IMR-90 (cell line): ENCODE measurements at regions not wholly inside any gene's neighbourhood (a gene's known extent, or its start where the extent isn't known, plus 50 kb on each side); places are given as distances from the start of the nearest gene placed in this dataset.

ENCODE experiments used
- ATAC-seq: fragments of 200-7000 bp; cut with Tn5 transposase; 2 replicates; pipeline ENCODE4 v1.9.1; 2020; ENCODE audit warnings: low read depth, mild to moderate bottlenecking, moderate library complexity
- BruUV-seq: library from RNA; stranded (reverse); fragments of 400-500 nt; replicated peaks from 2 replicates; lab custom pipeline; 2021; lab: Mats Ljungman, UMichigan
- CTCF ChIA-PET: fragments of 300-600 bp; formaldehyde crosslinking; extraction: SDS; loops from one replicate; lab custom pipeline; 2021; ENCODE audit warnings: antibody characterized with exemption; lab: Yijun Ruan, JAX
- POLR2A ChIA-PET: fragments of 300-600 bp; sonication (Branson Sonifier 250); formaldehyde crosslinking; loops from one replicate; lab custom pipeline; 2022; ENCODE audit warnings: antibody characterized with exemption; ENCODE audit not compliant: unreplicated experiment; lab: Charles Lee
- DNase-seq: peaks from one replicate; pipeline ENCODE4 v3.0.0; 2013
- H2AFZ ChIP-seq: replicated peaks from 2 replicates; pipeline ENCODE3; 2013; ENCODE audit warnings: low read length, mild to moderate bottlenecking; ENCODE audit not compliant: poor library complexity
- H2AK5ac ChIP-seq: 2 replicates; pipeline ENCODE4 v1.6.1; 2013; ENCODE audit warnings: low read depth, low read length, inconsistent platforms
- H2AK9ac ChIP-seq: replicated peaks from 2 replicates; pipeline ENCODE3; 2013; ENCODE audit warnings: mild to moderate bottlenecking, low read depth, low read length, moderate library complexity; ENCODE audit not compliant: poor library complexity
- H2BK120ac ChIP-seq: 2 replicates; pipeline ENCODE4 v1.6.1; 2013; ENCODE audit warnings: low read depth, low read length, inconsistent platforms
- H2BK15ac ChIP-seq: 3 replicates; pipeline ENCODE4 v1.6.1; 2013; ENCODE audit warnings: low read depth, low read length, inconsistent platforms
- H2BK20ac ChIP-seq: 2 replicates; pipeline ENCODE4 v1.6.1; 2013; ENCODE audit warnings: low read depth, mild to moderate bottlenecking, inconsistent platforms, low read length, moderate library complexity
- H2BK5ac ChIP-seq: 2 replicates; pipeline ENCODE4 v1.6.1; 2013; ENCODE audit warnings: mild to moderate bottlenecking, low read depth, low read length, inconsistent platforms; ENCODE audit not compliant: poor library complexity, severe bottlenecking
- H3K14ac ChIP-seq: replicated peaks from 2 replicates; pipeline ENCODE4 v1.6.1; 2013; ENCODE audit warnings: low read depth, low read length, inconsistent platforms
- H3K18ac ChIP-seq: 2 replicates; pipeline ENCODE4 v1.6.1; 2013; ENCODE audit warnings: low read depth, low read length, control low read depth
- H3K23ac ChIP-seq: 2 replicates; pipeline ENCODE4 v1.6.1; 2013; ENCODE audit warnings: low read depth, low read length, inconsistent platforms
- H3K27ac ChIP-seq: 2 replicates; pipeline ENCODE4 v1.5.1; 2013; ENCODE audit warnings: mild to moderate bottlenecking, control low read depth, low read length; ENCODE audit not compliant: insufficient read depth
- H3K27me3 ChIP-seq: 2 replicates; pipeline ENCODE4 v1.6.1; 2013; ENCODE audit warnings: low read length; ENCODE audit not compliant: control insufficient read depth, insufficient read depth
- H3K36me3 ChIP-seq: 2 replicates; pipeline ENCODE4 v1.6.1; 2013; ENCODE audit warnings: low read length, mixed read lengths; ENCODE audit not compliant: control insufficient read depth, insufficient read depth
- H3K4ac ChIP-seq: 2 replicates; pipeline ENCODE4 v1.6.1; 2013; ENCODE audit warnings: low read depth, low read length, inconsistent platforms
- H3K4me1 ChIP-seq: 2 replicates; pipeline ENCODE4 v1.6.1; 2013; ENCODE audit warnings: low read length, mixed read lengths; ENCODE audit not compliant: control insufficient read depth, insufficient read depth
- H3K4me2 ChIP-seq: 2 replicates; pipeline ENCODE4 v1.6.1; 2013; ENCODE audit warnings: low read depth, mild to moderate bottlenecking, control low read depth, low read length, moderate library complexity
- H3K4me3 ChIP-seq: 2 replicates; pipeline ENCODE4 v1.5.1; 2013; ENCODE audit warnings: low read depth, mild to moderate bottlenecking, control low read depth, low read length, moderate library complexity; ENCODE audit not compliant: insufficient read depth
- H3K56ac ChIP-seq: 2 replicates; pipeline ENCODE4 v1.6.1; 2013; ENCODE audit warnings: low read length, inconsistent platforms; ENCODE audit not compliant: insufficient read depth; ENCODE audit errors: extremely low read depth
- H3K79me1 ChIP-seq, 2 experiments: 2 replicates each; pipeline ENCODE4 v1.6.1; 2013; ENCODE audit warnings: low read length in 2 of 2, inconsistent platforms in 1 of 2, low read depth in 1 of 2
- H3K9ac ChIP-seq: 2 replicates; pipeline ENCODE4 v1.6.1; 2013; ENCODE audit warnings: low read depth, low read length, control low read depth
- H3K9me1 ChIP-seq: 2 replicates; pipeline ENCODE4 v1.6.1; 2013; ENCODE audit warnings: low read length, inconsistent platforms; ENCODE audit not compliant: insufficient read depth
- H3K9me3 ChIP-seq: 2 replicates; pipeline ENCODE4 v1.6.1; 2013; ENCODE audit warnings: low read length; ENCODE audit not compliant: control insufficient read depth, insufficient read depth
- H4K20me1 ChIP-seq: 2 replicates; pipeline ENCODE4 v1.6.1; 2013; ENCODE audit warnings: low read length, inconsistent platforms; ENCODE audit not compliant: insufficient read depth
- H4K5ac ChIP-seq: 2 replicates; pipeline ENCODE4 v1.6.1; 2013; ENCODE audit warnings: mild to moderate bottlenecking, low read depth, low read length, control low read depth
- H4K8ac ChIP-seq, 2 experiments: 2 replicates each; pipeline ENCODE4 v1.6.1; 2013; ENCODE audit warnings: low read depth in 2 of 2, low read length in 2 of 2, control low read depth in 1 of 2, inconsistent platforms in 1 of 2
- H4K91ac ChIP-seq: 2 replicates; pipeline ENCODE4 v1.6.1; 2013; ENCODE audit warnings: low read depth, low read length, inconsistent platforms; ENCODE audit not compliant: insufficient read depth
- BHLHE40 ChIP-seq: fragments of 150-350 bp; IDR thresholded peaks from 2 replicates; pipeline ENCODE4 v1.6.1; 2016; ENCODE audit warnings: mild to moderate bottlenecking, low read depth, low read length
- CEBPB ChIP-seq: IDR thresholded peaks from 2 replicates; pipeline ENCODE4 v1.6.1; 2012; ENCODE audit warnings: low read depth, low read length, improper control_type of control experiment
- CHD1 ChIP-seq: IDR thresholded peaks from 2 replicates; pipeline ENCODE4 v1.6.1; 2012; ENCODE audit warnings: low read depth, low read length, improper control_type of control experiment
- CTCF ChIP-seq: conservative IDR thresholded peaks from 2 replicates; pipeline ENCODE4 v1.5.1; 2012; ENCODE audit warnings: mild to moderate bottlenecking, low read depth, low read length, improper control_type of control experiment
- ELK1 ChIP-seq: fragments of 150-350 bp; IDR thresholded peaks from 2 replicates; pipeline ENCODE4 v1.6.1; 2016; ENCODE audit warnings: low read depth, mild to moderate bottlenecking, low read length, moderate library complexity, borderline replicate concordance
- FOS ChIP-seq: fragments of 150-350 bp; IDR thresholded peaks from 2 replicates; pipeline ENCODE4 v1.6.1; 2016; ENCODE audit warnings: low read depth, low read length
- MXI1 ChIP-seq: IDR thresholded peaks from 2 replicates; pipeline ENCODE4 v1.6.1; 2012; ENCODE audit warnings: low read depth, mild to moderate bottlenecking, low read length, moderate library complexity, borderline replicate concordance
- POLR2A ChIP-seq: IDR thresholded peaks from 2 replicates; pipeline ENCODE4 v1.6.1; 2012; ENCODE audit warnings: mild to moderate bottlenecking, low read depth, low read length
- RAD21 ChIP-seq: IDR thresholded peaks from 2 replicates; pipeline ENCODE4 v1.6.1; 2012; ENCODE audit warnings: low read length, improper control_type of control experiment
- RCOR1 ChIP-seq: IDR thresholded peaks from 2 replicates; pipeline ENCODE4 v1.6.1; 2012; ENCODE audit warnings: mild to moderate bottlenecking, low read length, improper control_type of control experiment; ENCODE audit not compliant: insufficient replicate concordance
- RFX5 ChIP-seq: IDR thresholded peaks from 2 replicates; pipeline ENCODE4 v1.8.0; 2012; ENCODE audit warnings: low read depth, mild to moderate bottlenecking, low read length, moderate library complexity
- USF2 ChIP-seq: fragments of 150-350 bp; IDR thresholded peaks from 2 replicates; pipeline ENCODE4 v1.6.1; 2017; ENCODE audit warnings: mild to moderate bottlenecking, antibody characterized with exemption, low read length, low read depth
- WGBS, 2 experiments: methylation state at CpG; one replicate each; pipeline versions ENCODE4 v1.1.5 to v1.1.7; 2013; ENCODE audit warnings: missing lambda C conversion rate in 2 of 2; ENCODE audit not compliant: insufficient read length in 1 of 2; ENCODE audit errors: extremely low coverage in 2 of 2; 5-methylcytosine and 5-hydroxymethylcytosine counted together
- dilution Hi-C: fragments of 300-500 bp; cut with HindIII; formaldehyde crosslinking; loops from one replicate; pipeline ENCODE4 v1.14.3; 2018; ENCODE audit warnings: low sequenced_read_pairs; ENCODE audit not compliant: unreplicated experiment
- in situ Hi-C: fragments of 300-500 bp; cut with MboI; formaldehyde crosslinking; loops from 3 replicates; pipeline ENCODE4 v1.14.3; 2019; ENCODE audit warnings: low sequenced_read_pairs, inconsistent platforms, mixed read lengths
- intact Hi-C: fragments of 100-400 bp; cut with micrococcal nuclease; formaldehyde crosslinking; loops from 2 replicates; pipeline ENCODE4 v1.10.0; 2022

- dilution Hi-C loops (no loop called here), intact Hi-C loops (no loop called here), in situ Hi-C loops (no loop called here)
- WGBS, 2 experiments = no CpG with 5 or more reads among the region's 1 CpG
- no peaks in the 10 kb centered on the region for H3K36me3 ChIP-seq
- no peak for ATAC-seq
- H2AK5ac ChIP-seq = no peak overlapping the region
- no peak overlapping the region for H2BK15ac ChIP-seq
- BruUV-seq = no TSS peak
- H4K5ac ChIP-seq = no peak overlapping the region
- no peak overlapping the region for H3K4me3 ChIP-seq
- no peaks in the 10 kb centered on the region for H3K79me1 ChIP-seq
- no peak overlapping the region for H3K4ac ChIP-seq
- H3K14ac ChIP-seq = no peak overlapping the region
- H2BK5ac ChIP-seq = no peak overlapping the region
- H3K18ac ChIP-seq = no peak overlapping the region
- H2AFZ ChIP-seq = no peak overlapping the region
- no peak overlapping the region for H4K8ac ChIP-seq
- H2AK9ac ChIP-seq = no peak overlapping the region
- H3K4me2 ChIP-seq = no peak overlapping the region
- H3K23ac ChIP-seq = no peak overlapping the region
- no peak overlapping the region for H3K9ac ChIP-seq
- no peak overlapping the region for H3K27ac ChIP-seq
- no peak overlapping the region for H4K91ac ChIP-seq
- no peak overlapping the region for H3K56ac ChIP-seq
- no peaks in the 10 kb centered on the region; the same call in 1 of the 2 replicates for H3K9me3 ChIP-seq
- H4K20me1 ChIP-seq = no peaks in the 10 kb centered on the region
- no peaks in the 10 kb centered on the region for H3K4me1 ChIP-seq
- ChIA-PET CTCF (no interaction called here), POLR2A (no interaction called here)
- H3K27me3 ChIP-seq = no peaks in the 10 kb centered on the region
- DNase-seq = no peak
- H3K9me1 ChIP-seq = no peaks in the 10 kb centered on the region
- TF ChIP-seq USF2 = no peak
- TF ChIP-seq CEBPB = no peak
- no peak for TF ChIP-seq RFX5
- no peak for TF ChIP-seq FOS
- no peak for TF ChIP-seq CHD1
- no peak for TF ChIP-seq BHLHE40
- TF ChIP-seq RAD21 = no peak
- no peak for TF ChIP-seq RCOR1
- no peak for TF ChIP-seq POLR2A
- TF ChIP-seq CTCF = no peak
- TF ChIP-seq MXI1 = no peak
- TF ChIP-seq ELK1 = no peak
- no peak overlapping the region for H2BK20ac ChIP-seq
- no peak overlapping the region for H2BK120ac ChIP-seq
Observed at GRCh38 chr10:56085406-56086122, 275.5 kb downstream of the ZWINT start.
